Central memory CD8-positive, alpha-beta T cell (primary cell): ENCODE measurements at regions not wholly inside any gene's neighbourhood (a gene's known extent, or its start where the extent isn't known, plus 50 kb on each side); places are given as distances from the start of the nearest gene placed in this dataset.
"Not testable (repeated sequence)": the region's sequence is repeated elsewhere in the genome, so short reads cannot be mapped to it uniquely, and the experiment has no call there.

Experiments used
- ATAC-seq: fragments of 150-1000 bp; cut with Tn5 transposase; replicated peaks from 2 replicates; pipeline ENCODE4 v1.10.0; 2022; ENCODE audit warnings: mild to moderate bottlenecking, moderate FRiP score, moderate number of reproducible peaks; ENCODE audit not compliant: poor library complexity, severe bottlenecking; ENCODE audit errors: extremely low read depth
- DNase-seq, 2 donors: peaks; one replicate each; pipeline ENCODE4 v3.0.0; 2021; ENCODE audit warnings: low spot score in 2 of 2
- H3K27ac Mint-ChIP-seq: one replicate; pipeline ENCODE4 v1.8.0; 2022; ENCODE audit warnings: low read depth, mild to moderate bottlenecking, moderate library complexity, mixed read lengths
- H3K27me3 Mint-ChIP-seq: one replicate; pipeline ENCODE4 v1.8.0; 2022; ENCODE audit warnings: mixed read lengths
- H3K36me3 Mint-ChIP-seq: one replicate; pipeline ENCODE4 v1.8.0; 2022; ENCODE audit warnings: mild to moderate bottlenecking, moderate library complexity, mixed read lengths; ENCODE audit not compliant: insufficient read depth
- H3K4me1 Mint-ChIP-seq: one replicate; pipeline ENCODE4 v1.8.0; 2022; ENCODE audit warnings: mixed read lengths
- H3K4me3 Mint-ChIP-seq: one replicate; pipeline ENCODE4 v1.8.0; 2022; ENCODE audit warnings: mild to moderate bottlenecking, moderate library complexity, mixed read lengths
- H3K9me3 Mint-ChIP-seq: one replicate; pipeline ENCODE4 v1.8.0; 2022; ENCODE audit warnings: mixed read lengths

GRCh38 chr12:67070307-67070600, 198.9 kb upstream of the CAND1 start:
- Mint-ChIP-seq H3K36me3 (peaks cover 4% of the 10 kb centered on the region), H3K9me3 (no peaks in the 10 kb centered on the region), H3K27me3 (peaks cover 90% of the 10 kb centered on the region), H3K27ac (no peak overlapping the region), H3K4me1 (peaks cover 24% of the 10 kb centered on the region), H3K4me3 (peak overlapping the region; percentile 81)
- DNase-seq (no peak), ATAC-seq (no peak)

- Mint-ChIP-seq H3K4me1 (peaks cover 24% of the 10 kb centered on the region), H3K27me3 (peaks cover 90% of the 10 kb centered on the region), H3K27ac (no peak overlapping the region), H3K36me3 (peaks cover 4% of the 10 kb centered on the region), H3K9me3 (no peaks in the 10 kb centered on the region), H3K4me3 (peak overlapping the region; percentile 81)
- no peak for ATAC-seq
- DNase-seq = no peak
Measured at GRCh38 chr12:67070604-67071003, 198.6 kb upstream of the CAND1 start.

GRCh38 chr12:67072281-67072680, 196.9 kb upstream of the CAND1 start:
- not testable (repeated sequence) for H3K9me3 Mint-ChIP-seq, H3K27ac Mint-ChIP-seq, H3K4me3 Mint-ChIP-seq, H3K36me3 Mint-ChIP-seq, ATAC-seq, DNase-seq
- H3K27me3 Mint-ChIP-seq = peaks cover 88% of the 10 kb centered on the region
- peaks cover 24% of the 10 kb centered on the region for H3K4me1 Mint-ChIP-seq

- Mint-ChIP-seq H3K27ac (no peak overlapping the region), H3K4me3 (no peak overlapping the region), H3K9me3 (no peaks in the 10 kb centered on the region), H3K36me3 (peaks cover 4% of the 10 kb centered on the region), H3K4me1 (peaks cover 15% of the 10 kb centered on the region), H3K27me3 (peaks cover 77% of the 10 kb centered on the region)
- ATAC-seq = no peak
- no peak for DNase-seq
Measured at GRCh38 chr12:67073336-67073735, 195.8 kb upstream of the CAND1 start.

GRCh38 chr12:67074072-67074471, 195.1 kb upstream of the CAND1 start:
- Mint-ChIP-seq H3K4me3 (no peak overlapping the region), H3K36me3 (peaks cover 2% of the 10 kb centered on the region), H3K4me1 (peaks cover 8% of the 10 kb centered on the region), H3K27ac (no peak overlapping the region), H3K9me3 (no peaks in the 10 kb centered on the region), H3K27me3 (peaks cover 70% of the 10 kb centered on the region)
- ATAC-seq (no peak), DNase-seq (no peak)

- no peaks in the 10 kb centered on the region for H3K9me3 Mint-ChIP-seq
- no peaks in the 10 kb centered on the region for H3K4me1 Mint-ChIP-seq
- no peak for DNase-seq
- H3K36me3 Mint-ChIP-seq = no peaks in the 10 kb centered on the region
- H3K27ac Mint-ChIP-seq = no peak overlapping the region
- no peak overlapping the region for H3K4me3 Mint-ChIP-seq
- H3K27me3 Mint-ChIP-seq = peaks cover 63% of the 10 kb centered on the region
- no peak for ATAC-seq
Measured at GRCh38 chr12:67077617-67078016, 191.5 kb upstream of the CAND1 start.

- no peak for ATAC-seq
Measured at GRCh38 chr12:67078957-67079356, 190.2 kb upstream of the CAND1 start.

GRCh38 chr12:67080637-67081036, 188.5 kb upstream of the CAND1 start:
- Mint-ChIP-seq H3K4me1 (no peaks in the 10 kb centered on the region), H3K9me3 (no peaks in the 10 kb centered on the region), H3K36me3 (no peaks in the 10 kb centered on the region), H3K27ac (no peak overlapping the region), H3K27me3 (peaks cover 63% of the 10 kb centered on the region), H3K4me3 (no peak overlapping the region)
- ATAC-seq = no peak
- DNase-seq = no peak

More at GRCh38 chr12:67078957-67079356, 190.2 kb upstream of the CAND1 start:
- peaks cover 69% of the 10 kb centered on the region for H3K27me3 Mint-ChIP-seq
- H3K4me1 Mint-ChIP-seq = no peaks in the 10 kb centered on the region
- no peak for DNase-seq
- no peak overlapping the region for H3K4me3 Mint-ChIP-seq
- H3K9me3 Mint-ChIP-seq = no peaks in the 10 kb centered on the region
- no peak overlapping the region for H3K27ac Mint-ChIP-seq
- H3K36me3 Mint-ChIP-seq = no peaks in the 10 kb centered on the region

- no peaks in the 10 kb centered on the region for H3K4me1 Mint-ChIP-seq
- H3K4me3 Mint-ChIP-seq = no peak overlapping the region
- ATAC-seq (no peak), DNase-seq (no peak)
- no peak overlapping the region for H3K27ac Mint-ChIP-seq
- H3K36me3 Mint-ChIP-seq = no peaks in the 10 kb centered on the region
- H3K9me3 Mint-ChIP-seq = no peaks in the 10 kb centered on the region
- H3K27me3 Mint-ChIP-seq = peaks cover 54% of the 10 kb centered on the region
Measured at GRCh38 chr12:67082221-67082620, 186.9 kb upstream of the CAND1 start.

- Mint-ChIP-seq H3K4me3 (no peak overlapping the region), H3K27me3 (peaks cover 75% of the 10 kb centered on the region), H3K27ac (no peak overlapping the region), H3K36me3 (no peaks in the 10 kb centered on the region), H3K4me1 (no peaks in the 10 kb centered on the region), H3K9me3 (no peaks in the 10 kb centered on the region)
- DNase-seq (no peak), ATAC-seq (no peak)
Measured at GRCh38 chr12:67085699-67086098, 183.5 kb upstream of the CAND1 start.

- ATAC-seq (no peak), DNase-seq (no peak)
- H3K27me3 Mint-ChIP-seq = peaks cover 75% of the 10 kb centered on the region
- no peak overlapping the region for H3K27ac Mint-ChIP-seq
- no peaks in the 10 kb centered on the region for H3K9me3 Mint-ChIP-seq
- H3K4me3 Mint-ChIP-seq = no peak overlapping the region
- no peaks in the 10 kb centered on the region for H3K36me3 Mint-ChIP-seq
- no peaks in the 10 kb centered on the region for H3K4me1 Mint-ChIP-seq
Measured at GRCh38 chr12:67086116-67086515, 183.0 kb upstream of the CAND1 start.

GRCh38 chr12:67088401-67089118, 180.6 kb upstream of the CAND1 start:
- Mint-ChIP-seq H3K9me3 (no peaks in the 10 kb centered on the region), H3K27ac (no peak overlapping the region), H3K27me3 (peaks cover 74% of the 10 kb centered on the region), H3K4me3 (no peak overlapping the region), H3K4me1 (no peaks in the 10 kb centered on the region), H3K36me3 (no peaks in the 10 kb centered on the region)
- no peak for DNase-seq
- ATAC-seq = no peak

- ATAC-seq (no peak), DNase-seq (no peak)
- H3K4me3 Mint-ChIP-seq = no peak overlapping the region
- H3K27me3 Mint-ChIP-seq = peaks cover 54% of the 10 kb centered on the region
- H3K36me3 Mint-ChIP-seq = no peaks in the 10 kb centered on the region
- H3K4me1 Mint-ChIP-seq = no peaks in the 10 kb centered on the region
- H3K27ac Mint-ChIP-seq = no peak overlapping the region
- no peaks in the 10 kb centered on the region for H3K9me3 Mint-ChIP-seq
Measured at GRCh38 chr12:67091204-67091603, 178.0 kb upstream of the CAND1 start.
